ENCODE measurements at regions not wholly inside any gene's neighbourhood (a gene's known extent, or its start where the extent isn't known, plus 50 kb on each side); places are given as distances from the start of the nearest gene placed in this dataset.

GRCh38 chr4:163419074-163419473, 54.5 kb downstream of the TKTL2 start:
- no peaks in the 10 kb centered on the region for H3K9me3 ChIP-seq (ENCODE audit: low read depth, low read length)
- no peak overlapping the region for H3K27ac ChIP-seq
- TF ChIP-seq POLR2AphosphoS5 (IDR thresholded peaks at IDR 0.05; ENCODE audit: borderline replicate concordance, low read depth, low read length) (no peak), EZH2 (IDR thresholded peaks at IDR 0.05) (no peak), FOXP2 (optimal IDR thresholded peaks at IDR 0.05; ENCODE audit: control extremely low read depth, extremely low read length, insufficient read depth) (no peak)
- H3K9ac ChIP-seq (ENCODE audit: insufficient read length) = no peak overlapping the region
- no peaks in the 10 kb centered on the region for H3K36me3 ChIP-seq (ENCODE audit: insufficient read depth, low read length)
- DNase-seq (ENCODE audit: low read depth, low spot score) = no peak
- no peak overlapping the region for H3K4me3 ChIP-seq

GRCh38 chr4:163415668-163416067, 57.9 kb downstream of the TKTL2 start:
- no peak overlapping the region for H3K9ac ChIP-seq (ENCODE audit: insufficient read length)
- TF ChIP-seq POLR2AphosphoS5 (IDR thresholded peaks at IDR 0.05; ENCODE audit: borderline replicate concordance, low read depth, low read length) (no peak), FOXP2 (optimal IDR thresholded peaks at IDR 0.05; ENCODE audit: control extremely low read depth, extremely low read length, insufficient read depth) (no peak), EZH2 (IDR thresholded peaks at IDR 0.05) (no peak)
- H3K36me3 ChIP-seq (ENCODE audit: insufficient read depth, low read length) = no peaks in the 10 kb centered on the region
- no peak overlapping the region for H3K27ac ChIP-seq
- H3K9me3 ChIP-seq (ENCODE audit: low read depth, low read length) = no peaks in the 10 kb centered on the region
- no peak overlapping the region for H3K4me3 ChIP-seq
- DNase-seq (ENCODE audit: low read depth, low spot score) = no peak

GRCh38 chr4:163414275-163414674, 59.3 kb downstream of the TKTL2 start:
- H3K9me3 ChIP-seq (ENCODE audit: low read depth, low read length) = no peaks in the 10 kb centered on the region
- H3K36me3 ChIP-seq (ENCODE audit: insufficient read depth, low read length) = no peaks in the 10 kb centered on the region
- H3K4me3 ChIP-seq = no peak overlapping the region
- no peak overlapping the region for H3K9ac ChIP-seq (ENCODE audit: insufficient read length)
- no peak for TF ChIP-seq EZH2 (IDR thresholded peaks at IDR 0.05)
- TF ChIP-seq POLR2AphosphoS5 (IDR thresholded peaks at IDR 0.05; ENCODE audit: borderline replicate concordance, low read depth, low read length) = no peak
- no peak for TF ChIP-seq FOXP2 (optimal IDR thresholded peaks at IDR 0.05; ENCODE audit: control extremely low read depth, extremely low read length, insufficient read depth)
- DNase-seq (ENCODE audit: low read depth, low spot score) = no peak
- no peak overlapping the region for H3K27ac ChIP-seq

GRCh38 chr4:163404580-163404979, 60.9 kb downstream of the NPY5R start:
- peak overlapping the region; percentile 74 for H3K4me3 ChIP-seq
- DNase-seq (ENCODE audit: low read depth, low spot score) = peak; percentile 95
- TF ChIP-seq EZH2 (IDR thresholded peaks at IDR 0.05) (no peak), FOXP2 (optimal IDR thresholded peaks at IDR 0.05; ENCODE audit: control extremely low read depth, extremely low read length, insufficient read depth) (peak; percentile 95), POLR2AphosphoS5 (IDR thresholded peaks at IDR 0.05; ENCODE audit: borderline replicate concordance, low read depth, low read length) (peak; percentile 61; the same call in 1 of the 2 replicates)
- peak overlapping the region; percentile 97 for H3K27ac ChIP-seq
- no peaks in the 10 kb centered on the region for H3K36me3 ChIP-seq (ENCODE audit: insufficient read depth, low read length)
- H3K9me3 ChIP-seq (ENCODE audit: low read depth, low read length) = no peaks in the 10 kb centered on the region
- peak overlapping the region; percentile 68 for H3K9ac ChIP-seq (ENCODE audit: insufficient read length)

GRCh38 chr4:163404080-163404479, 60.4 kb downstream of the NPY5R start:
- TF ChIP-seq FOXP2 (optimal IDR thresholded peaks at IDR 0.05; ENCODE audit: control extremely low read depth, extremely low read length, insufficient read depth) = no peak
- no peak for TF ChIP-seq POLR2AphosphoS5 (IDR thresholded peaks at IDR 0.05; ENCODE audit: borderline replicate concordance, low read depth, low read length)
- TF ChIP-seq EZH2 (IDR thresholded peaks at IDR 0.05) = no peak
- H3K27ac ChIP-seq = peak overlapping the region; percentile 97
- no peaks in the 10 kb centered on the region for H3K9me3 ChIP-seq (ENCODE audit: low read depth, low read length)
- H3K36me3 ChIP-seq (ENCODE audit: insufficient read depth, low read length) = no peaks in the 10 kb centered on the region
- H3K4me3 ChIP-seq = peak overlapping the region; percentile 74
- DNase-seq (ENCODE audit: low read depth, low spot score) = no peak
- H3K9ac ChIP-seq (ENCODE audit: insufficient read length) = peak overlapping the region; percentile 68
